ENCODE measurements at regions not wholly inside any gene's neighbourhood (a gene's known extent, or its start where the extent isn't known, plus 50 kb on each side); places are given as distances from the start of the nearest gene placed in this dataset.

DNA sequence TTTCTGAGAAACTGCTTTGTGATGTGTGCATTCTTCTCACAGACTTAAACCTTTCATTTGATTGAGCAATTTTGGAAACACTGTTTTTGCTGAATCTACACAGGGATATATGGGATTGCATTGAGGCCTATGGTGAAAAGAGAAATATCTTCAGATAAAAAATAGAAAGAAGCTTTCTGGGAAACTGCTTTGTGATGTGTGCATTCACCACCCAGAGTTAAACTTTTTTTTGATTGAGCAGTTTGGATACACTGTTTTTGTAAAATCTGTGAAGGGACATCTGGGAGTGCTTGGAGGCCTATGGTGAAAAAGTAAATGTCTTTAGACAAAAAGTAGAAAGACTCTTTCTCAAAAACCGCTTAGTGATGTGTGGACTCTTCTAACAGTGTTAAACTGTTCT is 1683.8 kb downstream of the UQCRFS1 start:
- no peaks in the 10 kb centered on the region for H3K27me3 ChIP-seq (ENCODE audit: control insufficient read depth in 2 of 2, insufficient read depth in 2 of 2, low read length in 2 of 2)

DNA sequence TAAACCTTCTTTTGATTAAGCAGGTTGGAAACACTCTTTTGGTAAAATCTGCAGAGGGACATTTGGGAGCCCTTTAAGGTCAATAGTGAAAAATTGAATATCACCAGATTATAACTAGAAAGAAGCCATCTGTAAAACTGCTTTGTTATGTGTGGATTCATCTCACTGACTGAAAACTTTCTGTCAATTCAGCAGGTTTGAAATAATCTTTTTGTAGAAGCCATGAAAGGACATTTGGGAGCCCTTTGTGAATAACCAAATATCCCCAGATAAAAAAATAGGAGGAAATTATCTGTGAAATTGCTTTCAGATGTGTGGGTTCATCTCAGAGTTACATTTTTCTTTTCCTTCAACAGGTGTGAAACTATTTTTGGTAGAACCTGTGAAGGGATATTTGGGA is 1690.7 kb downstream of the UQCRFS1 start:
- DNase-seq (no peak), ATAC-seq (no peak)
- ChIA-PET CTCF (no interaction called here), POLR2A (no interaction called here)
- intact Hi-C loops (cut with micrococcal nuclease) = no loop called here
- Histone ChIP-seq H3K9me3 (ENCODE audit: control insufficient read depth in 2 of 3, low read length in 3 of 3) (peaks cover 0 to 30% (median 0%) of the 10 kb centered on the region in 3 experiments), H3K27ac (ENCODE audit: low read depth, low read length) (no peak overlapping the region), H3K27me3 (ENCODE audit: control insufficient read depth in 2 of 2, insufficient read depth in 2 of 2, low read length in 2 of 2) (no peaks in the 10 kb centered on the region), H3K36me3 (ENCODE audit: control insufficient read depth in 2 of 3, insufficient read depth in 3 of 3, low read length in 3 of 3) (no peaks in the 10 kb centered on the region), H3K4me1 (ENCODE audit: control insufficient read depth in 2 of 2, insufficient read depth in 2 of 2, low read length in 2 of 2) (no peaks in the 10 kb centered on the region), H3K4me3 (ENCODE audit: low read length) (no peak overlapping the region)
- peaks cover 0 to 90% (median 19%) of the 10 kb centered on the region in 11 donors for H3K9me3 Mint-ChIP-seq
- H3K27ac Mint-ChIP-seq = no peak overlapping the region
- peaks cover 0 to 10% (median 0%) of the 10 kb centered on the region in 5 donors for H3K36me3 Mint-ChIP-seq
- no peak overlapping the region for H3K4me3 Mint-ChIP-seq
- H3K27me3 Mint-ChIP-seq = no peaks in the 10 kb centered on the region
- H3K4me1 Mint-ChIP-seq = no peaks in the 10 kb centered on the region

More for the DNA sequence above, 1683.8 kb downstream of the UQCRFS1 start:
- no peak overlapping the region for H3K27ac ChIP-seq (ENCODE audit: low read depth, low read length)
- Mint-ChIP-seq H3K4me1 (no peaks in the 10 kb centered on the region), H3K9me3 (peaks cover 12 to 98% (median 42%) of the 10 kb centered on the region in 11 donors), H3K36me3 (peaks cover 0 to 33% (median 0%) of the 10 kb centered on the region in 5 donors), H3K27me3 (no peaks in the 10 kb centered on the region), H3K27ac (no peak overlapping the region), H3K4me3 (no peak overlapping the region)
- peaks cover 0 to 47% (median 4%) of the 10 kb centered on the region in 3 experiments for H3K9me3 ChIP-seq (ENCODE audit: control insufficient read depth in 2 of 3, low read length in 3 of 3)
- H3K36me3 ChIP-seq (ENCODE audit: control insufficient read depth in 2 of 3, insufficient read depth in 3 of 3, low read length in 3 of 3) = no peaks in the 10 kb centered on the region
- CTCF ChIA-PET = no interaction called here
- intact Hi-C loops (cut with micrococcal nuclease) = no loop called here
- POLR2A ChIA-PET = no interaction called here
- no peaks in the 10 kb centered on the region for H3K4me1 ChIP-seq (ENCODE audit: control insufficient read depth in 2 of 2, insufficient read depth in 2 of 2, low read length in 2 of 2)
- ATAC-seq (no peak), DNase-seq (no peak)
- H3K4me3 ChIP-seq (ENCODE audit: low read length) = no peak overlapping the region
